Upper lobe of left lung (tissue), 6 donors: ENCODE measurements at regions not wholly inside any gene's neighbourhood (a gene's known extent, or its start where the extent isn't known, plus 50 kb on each side); places are given as distances from the start of the nearest gene placed in this dataset.
"Not testable (repeated sequence)": the region's sequence is repeated elsewhere in the genome, so short reads cannot be mapped to it uniquely, and the experiment has no call there.

Experiments used
- ATAC-seq, 2 donors: fragments of 200-7000 bp; cut with Tn5 transposase; one replicate each; pipeline ENCODE4 v1.9.1; 2022; ENCODE audit warnings: mild to moderate bottlenecking in 2 of 2, moderate library complexity in 2 of 2; ENCODE audit not compliant: low FRiP score in 2 of 2
- DNase-seq, 2 donors: peaks; one replicate each; pipeline ENCODE4 v3.0.0-alpha.2; 2019 to 2020
- H3K27ac ChIP-seq, 4 donors: fragments of 200-600 bp; sonication (generic); one replicate each; pipeline ENCODE4 v1.5.1; 2016 to 2019
- H3K27me3 ChIP-seq, 4 donors: fragments of 200-600 bp; sonication (generic); one replicate each; pipeline ENCODE4 v1.5.1; 2017 to 2019
- H3K36me3 ChIP-seq, 4 donors: fragments of 200-600 bp; sonication (generic); one replicate each; pipeline ENCODE4 v1.5.1; 2016 to 2019
- H3K4me1 ChIP-seq, 4 donors: fragments of 200-600 bp; sonication (generic); one replicate each; pipeline ENCODE4 v1.5.1; 2018 to 2019
- H3K4me3 ChIP-seq, 4 donors: fragments of 200-600 bp; sonication (generic); one replicate each; pipeline ENCODE4 v1.5.1; 2017 to 2019; ENCODE audit warnings: mild to moderate bottlenecking in 2 of 4, moderate library complexity in 1 of 4
- H3K9me3 ChIP-seq, 4 donors: fragments of 200-600 bp; sonication (generic); one replicate each; pipeline ENCODE4 v1.5.1; 2018 to 2019
- EP300 ChIP-seq, 4 donors: sonication (generic); formaldehyde crosslinking; IDR thresholded peaks; one replicate each; pipeline ENCODE4 v1.5.1; 2017; ENCODE audit warnings: antibody characterized with exemption in 4 of 4, control low read depth in 2 of 4
- POLR2A ChIP-seq, 4 donors: fragments of 450-650 bp; IDR thresholded peaks; one replicate each; pipeline ENCODE4 v1.5.1; 2016 to 2017; ENCODE audit warnings: antibody characterized with exemption in 4 of 4, mild to moderate bottlenecking in 2 of 4
- POLR2AphosphoS5 ChIP-seq, 2 donors: sonication (generic); formaldehyde crosslinking; IDR thresholded peaks; one replicate each; pipeline ENCODE4 v1.5.1; 2017; ENCODE audit warnings: antibody characterized with exemption in 2 of 2
- WGBS, 2 donors: methylation state at CpG; one replicate each; pipeline ENCODE4 v1.1.5; 2017 to 2018; 5-methylcytosine and 5-hydroxymethylcytosine counted together
- TF ChIP-seq, protein P1 (sequence below), 6 experiments: fragments of 450-650 bp in 4 of 6; fragments of 200-600 bp in 2 of 6; sonication (generic) in 2 of 6; IDR thresholded peaks; one replicate each; pipeline ENCODE4 v1.5.1; 2016 to 2019; ENCODE audit warnings: antibody characterized with exemption in 6 of 6
- donor health status: DM: no; HTN: no; CAD: no; lungs with moderate emphysema.
- donor health status: DM: no; HTN: yes; CAD: no; lungs with severe emphysema.

DNA sequence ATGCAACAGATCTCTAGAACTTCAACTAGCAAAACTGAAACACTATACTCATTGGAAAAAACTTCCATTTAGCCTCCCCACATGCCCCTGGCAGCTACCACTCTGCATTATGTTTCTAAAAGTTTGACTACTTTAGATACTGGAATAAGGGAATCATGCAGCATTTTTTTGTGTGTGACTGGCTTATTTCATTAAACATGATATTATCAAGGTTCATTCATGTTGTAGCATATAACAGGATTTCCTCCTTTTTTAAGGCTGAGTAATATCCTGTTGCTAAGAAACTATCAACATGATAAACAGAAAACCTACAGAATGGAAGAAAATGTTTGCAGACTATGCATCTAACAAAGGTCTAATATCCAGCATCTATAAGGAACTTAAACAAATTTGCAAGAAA is 597.9 kb downstream of the DMRTA1 start:
- H3K4me3 ChIP-seq: no peak overlapping the region
- H3K27me3 ChIP-seq: no peaks in the 10 kb centered on the region
- no peak overlapping the region for H3K27ac ChIP-seq
- no peaks in the 10 kb centered on the region for H3K36me3 ChIP-seq
- ATAC-seq (no peak), DNase-seq (no peak)
- H3K9me3 ChIP-seq: no peaks in the 10 kb centered on the region
- H3K4me1 ChIP-seq: no peaks in the 10 kb centered on the region
- no peak for TF ChIP-seq POLR2A (IDR thresholded peaks at IDR 0.05)
- TF ChIP-seq EP300 (IDR thresholded peaks at IDR 0.05): no peak
- no peak for TF ChIP-seq POLR2AphosphoS5 (IDR thresholded peaks at IDR 0.05)
- TF ChIP-seq, protein P1, sequence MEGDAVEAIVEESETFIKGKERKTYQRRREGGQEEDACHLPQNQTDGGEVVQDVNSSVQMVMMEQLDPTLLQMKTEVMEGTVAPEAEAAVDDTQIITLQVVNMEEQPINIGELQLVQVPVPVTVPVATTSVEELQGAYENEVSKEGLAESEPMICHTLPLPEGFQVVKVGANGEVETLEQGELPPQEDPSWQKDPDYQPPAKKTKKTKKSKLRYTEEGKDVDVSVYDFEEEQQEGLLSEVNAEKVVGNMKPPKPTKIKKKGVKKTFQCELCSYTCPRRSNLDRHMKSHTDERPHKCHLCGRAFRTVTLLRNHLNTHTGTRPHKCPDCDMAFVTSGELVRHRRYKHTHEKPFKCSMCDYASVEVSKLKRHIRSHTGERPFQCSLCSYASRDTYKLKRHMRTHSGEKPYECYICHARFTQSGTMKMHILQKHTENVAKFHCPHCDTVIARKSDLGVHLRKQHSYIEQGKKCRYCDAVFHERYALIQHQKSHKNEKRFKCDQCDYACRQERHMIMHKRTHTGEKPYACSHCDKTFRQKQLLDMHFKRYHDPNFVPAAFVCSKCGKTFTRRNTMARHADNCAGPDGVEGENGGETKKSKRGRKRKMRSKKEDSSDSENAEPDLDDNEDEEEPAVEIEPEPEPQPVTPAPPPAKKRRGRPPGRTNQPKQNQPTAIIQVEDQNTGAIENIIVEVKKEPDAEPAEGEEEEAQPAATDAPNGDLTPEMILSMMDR (IDR thresholded peaks at IDR 0.05): no peak

DNA sequence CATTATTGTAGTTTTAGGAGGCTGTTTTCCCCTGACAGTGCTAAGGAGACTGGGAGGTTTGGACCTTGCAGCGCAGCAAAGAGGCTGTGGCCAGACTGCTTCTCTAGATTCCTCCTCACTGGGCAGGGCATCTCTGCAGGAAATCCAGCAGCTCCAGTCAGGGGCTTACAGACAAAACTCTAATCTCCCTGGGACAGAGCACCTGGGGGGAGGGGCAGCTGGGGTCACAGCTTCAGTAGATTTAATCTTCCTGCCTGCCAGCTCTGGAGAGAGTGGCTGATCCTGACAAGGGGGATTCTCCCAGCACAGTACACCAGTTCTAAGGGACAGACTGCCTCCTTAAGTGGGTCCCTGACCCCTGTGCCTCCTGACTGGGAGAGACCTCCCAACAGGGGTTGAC is 599.4 kb downstream of the DMRTA1 start:
- DNase-seq, H3K36me3 ChIP-seq, ATAC-seq, H3K4me3 ChIP-seq, H3K4me1 ChIP-seq, H3K27ac ChIP-seq, H3K27me3 ChIP-seq, H3K9me3 ChIP-seq: not testable (repeated sequence)
- 91% methylated on average over 1 of the region's 1 CpG; no CpG with 5 or more reads in 1 of the 2 donors for WGBS, 2 donors

DNA sequence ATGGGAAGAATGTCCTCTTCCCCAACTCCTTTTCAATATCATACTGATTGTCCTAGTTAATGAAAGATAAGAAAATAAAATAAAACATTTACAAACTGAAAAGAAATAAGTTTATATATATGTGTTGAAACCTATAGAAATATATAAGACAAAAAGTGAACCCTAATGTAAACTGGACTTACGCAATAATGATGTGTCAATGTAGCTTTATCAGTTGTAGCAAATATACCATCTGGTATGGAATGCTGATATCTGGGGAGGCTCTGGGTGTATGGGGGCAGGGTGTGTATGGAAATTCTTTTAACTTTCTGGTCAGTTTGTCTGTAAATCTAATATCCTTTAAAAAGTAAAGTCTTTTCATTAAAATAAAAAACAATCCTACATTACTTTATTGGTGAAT is 603.9 kb downstream of the DMRTA1 start:
- H3K4me1 ChIP-seq: no peaks in the 10 kb centered on the region
- no peak overlapping the region for H3K4me3 ChIP-seq
- H3K27ac ChIP-seq: no peak overlapping the region
- no peaks in the 10 kb centered on the region for H3K9me3 ChIP-seq
- TF ChIP-seq POLR2A (IDR thresholded peaks at IDR 0.05): no peak
- H3K36me3 ChIP-seq: no peaks in the 10 kb centered on the region
- ATAC-seq (no peak), DNase-seq (no peak)
- H3K27me3 ChIP-seq: no peaks in the 10 kb centered on the region
- 75 to 81% methylated on average over 1 of the region's 1 CpG for WGBS, 2 donors

DNA sequence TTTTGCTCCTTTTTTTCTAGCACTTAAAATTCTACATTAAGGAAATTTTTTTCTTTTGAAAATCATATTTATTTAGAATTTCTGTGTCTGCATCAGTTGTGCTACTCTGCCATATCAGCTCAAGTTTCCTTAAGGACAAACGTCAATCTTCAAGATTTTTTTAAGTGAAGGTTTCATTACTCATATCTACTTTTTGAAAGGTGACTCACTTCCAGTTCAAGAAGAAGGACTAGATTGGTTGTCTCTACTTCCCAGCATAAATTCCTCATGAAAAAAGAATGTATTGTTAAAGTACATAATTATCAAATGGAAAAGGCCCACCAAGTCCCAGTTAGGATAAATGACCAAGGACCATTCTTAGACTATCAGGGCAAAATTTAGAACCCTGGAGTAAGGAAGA is 626.5 kb downstream of the DMRTA1 start:
- Histone ChIP-seq H3K4me1 (no peaks in the 10 kb centered on the region), H3K36me3 (no peaks in the 10 kb centered on the region), H3K4me3 (no peak overlapping the region), H3K27me3 (no peaks in the 10 kb centered on the region), H3K27ac (no peak overlapping the region), H3K9me3 (no peaks in the 10 kb centered on the region)
- DNase-seq (no peak), ATAC-seq (no peak)
- TF ChIP-seq POLR2A (IDR thresholded peaks at IDR 0.05) (no peak), POLR2AphosphoS5 (IDR thresholded peaks at IDR 0.05) (no peak), EP300 (IDR thresholded peaks at IDR 0.05) (no peak)
- TF ChIP-seq, protein P1 (IDR thresholded peaks at IDR 0.05): no peak
- 72 to 79% methylated on average over 1 of the region's 1 CpG for WGBS, 2 donors

DNA sequence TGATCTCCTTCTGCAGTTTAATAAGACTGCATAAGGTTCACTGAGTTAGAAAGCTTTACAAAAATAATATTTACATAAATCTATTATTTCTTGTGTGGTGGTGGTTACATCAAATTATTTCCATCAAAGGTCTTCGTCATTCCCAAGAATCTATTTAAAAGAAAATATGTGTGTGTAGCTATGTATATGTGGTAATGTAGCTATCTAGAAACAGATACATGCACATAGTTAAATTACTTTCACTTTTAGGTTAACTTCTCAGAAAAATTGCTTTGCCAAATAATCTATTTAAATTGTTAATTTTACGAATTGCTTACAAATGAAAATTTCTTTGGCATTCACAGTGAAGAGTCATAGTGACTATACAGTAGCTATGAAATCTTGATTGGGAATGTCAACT is 633.2 kb downstream of the DMRTA1 start:
- Histone ChIP-seq H3K27me3 (no peaks in the 10 kb centered on the region), H3K9me3 (no peaks in the 10 kb centered on the region), H3K36me3 (no peaks in the 10 kb centered on the region), H3K27ac (no peak overlapping the region), H3K4me1 (no peaks in the 10 kb centered on the region), H3K4me3 (no peak overlapping the region)
- WGBS, 2 donors: 76 to 82% methylated on average over 2 of the region's 2 CpGs
- ATAC-seq (no peak), DNase-seq (no peak)
- no peak for TF ChIP-seq EP300 (IDR thresholded peaks at IDR 0.05)
- no peak for TF ChIP-seq POLR2AphosphoS5 (IDR thresholded peaks at IDR 0.05)
- TF ChIP-seq, protein P1 (IDR thresholded peaks at IDR 0.05): no peak
- no peak for TF ChIP-seq POLR2A (IDR thresholded peaks at IDR 0.05)

DNA sequence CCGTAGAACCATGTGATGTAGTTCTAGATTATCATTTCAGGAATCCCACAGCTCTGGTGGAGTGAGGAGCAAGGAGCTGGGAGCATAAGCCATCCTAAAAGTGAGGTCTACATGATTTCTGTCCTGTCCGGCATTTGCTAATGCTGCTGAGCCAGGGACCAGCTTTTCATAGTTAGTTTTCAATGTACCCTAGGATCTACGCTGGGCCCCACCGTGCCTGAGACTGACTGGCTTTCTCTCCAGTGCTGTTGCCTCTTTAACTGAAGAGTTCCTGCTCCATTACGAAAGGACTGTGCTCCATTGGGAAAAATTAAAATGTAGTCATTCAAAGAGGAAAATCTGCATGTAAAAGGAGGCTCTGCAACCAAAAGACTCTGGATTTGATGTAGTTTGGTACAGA is 634.8 kb downstream of the DMRTA1 start:
- no peaks in the 10 kb centered on the region for H3K9me3 ChIP-seq
- H3K27ac ChIP-seq: no peak overlapping the region
- 75 to 87% methylated on average over 5 of the region's 5 CpGs for WGBS, 2 donors
- TF ChIP-seq EP300 (IDR thresholded peaks at IDR 0.05) (no peak), POLR2AphosphoS5 (IDR thresholded peaks at IDR 0.05) (no peak), POLR2A (IDR thresholded peaks at IDR 0.05) (no peak)
- TF ChIP-seq, protein P1 (IDR thresholded peaks at IDR 0.05): no peak
- H3K36me3 ChIP-seq: no peaks in the 10 kb centered on the region
- no peaks in the 10 kb centered on the region for H3K27me3 ChIP-seq
- DNase-seq (no peak), ATAC-seq (no peak)
- no peaks in the 10 kb centered on the region for H3K4me1 ChIP-seq
- no peak overlapping the region for H3K4me3 ChIP-seq
